Activated naive CD4-positive, alpha-beta T cell treated with anti-CD3 and anti-CD28 coated beads, Interleukin-2, amount 50 U/mL, for 24 hours (primary cell): ENCODE measurements at regions not wholly inside any gene's neighbourhood (a gene's known extent, or its start where the extent isn't known, plus 50 kb on each side); places are given as distances from the start of the nearest gene placed in this dataset.

Source experiments
- H3K27ac Mint-ChIP-seq: one replicate; pipeline ENCODE4 v1.8.0; 2021; ENCODE audit warnings: mild to moderate bottlenecking, mixed read lengths
- H3K27me3 Mint-ChIP-seq: one replicate; pipeline ENCODE4 v1.8.0; 2021; ENCODE audit warnings: mixed read lengths
- H3K36me3 Mint-ChIP-seq: one replicate; pipeline ENCODE4 v1.8.0; 2021; ENCODE audit warnings: mixed read lengths
- H3K4me1 Mint-ChIP-seq: one replicate; pipeline ENCODE4 v1.8.0; 2021; ENCODE audit warnings: mixed read lengths
- H3K4me3 Mint-ChIP-seq: one replicate; pipeline ENCODE4 v1.8.0; 2021; ENCODE audit warnings: mild to moderate bottlenecking, mixed read lengths
- H3K9me3 Mint-ChIP-seq: one replicate; pipeline ENCODE4 v1.8.0; 2021; ENCODE audit warnings: mixed read lengths

GRCh38 chr6:153843420-153843819 is 195.6 kb upstream of the OPRM1 start:
- Mint-ChIP-seq H3K27me3 (peaks cover 3% of the 10 kb centered on the region), H3K4me3 (no peak overlapping the region), H3K36me3 (no peaks in the 10 kb centered on the region), H3K4me1 (no peaks in the 10 kb centered on the region), H3K27ac (no peak overlapping the region), H3K9me3 (no peaks in the 10 kb centered on the region)

- H3K27ac Mint-ChIP-seq, result no peak overlapping the region
- no peaks in the 10 kb centered on the region for H3K36me3 Mint-ChIP-seq
- H3K4me1 Mint-ChIP-seq, result no peaks in the 10 kb centered on the region
- no peaks in the 10 kb centered on the region for H3K9me3 Mint-ChIP-seq
- H3K4me3 Mint-ChIP-seq, result no peak overlapping the region
- H3K27me3 Mint-ChIP-seq, result peaks cover 3% of the 10 kb centered on the region
Observed at GRCh38 chr6:153842491-153842890, 196.5 kb upstream of the OPRM1 start.

- H3K4me1 Mint-ChIP-seq, result no peaks in the 10 kb centered on the region
- H3K27ac Mint-ChIP-seq, result no peak overlapping the region
- H3K36me3 Mint-ChIP-seq, result no peaks in the 10 kb centered on the region
- H3K27me3 Mint-ChIP-seq, result no peaks in the 10 kb centered on the region
- no peaks in the 10 kb centered on the region for H3K9me3 Mint-ChIP-seq
- H3K4me3 Mint-ChIP-seq, result no peak overlapping the region
Observed at GRCh38 chr6:153840039-153840850, 198.8 kb upstream of the OPRM1 start.

GRCh38 chr6:153832543-153832942 is 206.5 kb upstream of the OPRM1 start:
- no peak overlapping the region for H3K27ac Mint-ChIP-seq
- no peaks in the 10 kb centered on the region for H3K4me1 Mint-ChIP-seq
- no peaks in the 10 kb centered on the region for H3K36me3 Mint-ChIP-seq
- no peaks in the 10 kb centered on the region for H3K27me3 Mint-ChIP-seq
- H3K9me3 Mint-ChIP-seq, result no peaks in the 10 kb centered on the region
- no peak overlapping the region for H3K4me3 Mint-ChIP-seq

- H3K27ac Mint-ChIP-seq, result no peak overlapping the region
- no peaks in the 10 kb centered on the region for H3K27me3 Mint-ChIP-seq
Observed at GRCh38 chr6:153831350-153832078, 207.5 kb upstream of the OPRM1 start.

GRCh38 chr6:153817173-153817572 is 221.9 kb upstream of the OPRM1 start:
- Mint-ChIP-seq H3K4me3 (no peak overlapping the region), H3K36me3 (no peaks in the 10 kb centered on the region), H3K9me3 (peaks cover 13% of the 10 kb centered on the region), H3K27me3 (no peaks in the 10 kb centered on the region), H3K4me1 (no peaks in the 10 kb centered on the region), H3K27ac (no peak overlapping the region)

More at GRCh38 chr6:153831350-153832078, 207.5 kb upstream of the OPRM1 start:
- H3K9me3 Mint-ChIP-seq, result no peaks in the 10 kb centered on the region
- no peaks in the 10 kb centered on the region for H3K36me3 Mint-ChIP-seq
- no peak overlapping the region for H3K4me3 Mint-ChIP-seq
- H3K4me1 Mint-ChIP-seq, result no peaks in the 10 kb centered on the region

GRCh38 chr6:153816366-153816765 is 222.7 kb upstream of the OPRM1 start:
- Mint-ChIP-seq H3K4me1 (no peaks in the 10 kb centered on the region), H3K27me3 (peaks cover under 1% of the 10 kb centered on the region), H3K4me3 (no peak overlapping the region), H3K36me3 (no peaks in the 10 kb centered on the region), H3K9me3 (peaks cover 16% of the 10 kb centered on the region), H3K27ac (no peak overlapping the region)

GRCh38 chr6:153814136-153814535 is 224.9 kb upstream of the OPRM1 start:
- no peak overlapping the region for H3K27ac Mint-ChIP-seq
- no peaks in the 10 kb centered on the region for H3K4me1 Mint-ChIP-seq
- no peaks in the 10 kb centered on the region for H3K36me3 Mint-ChIP-seq
- H3K27me3 Mint-ChIP-seq, result peaks cover 1% of the 10 kb centered on the region
- no peak overlapping the region for H3K4me3 Mint-ChIP-seq
- H3K9me3 Mint-ChIP-seq, result peaks cover 19% of the 10 kb centered on the region

GRCh38 chr6:153804755-153805330 is 234.2 kb upstream of the OPRM1 start:
- Mint-ChIP-seq H3K4me3 (no peak overlapping the region), H3K9me3 (no peaks in the 10 kb centered on the region), H3K27ac (no peak overlapping the region)

GRCh38 chr6:153801917-153802316 is 237.1 kb upstream of the OPRM1 start:
- Mint-ChIP-seq H3K27me3 (no peaks in the 10 kb centered on the region), H3K9me3 (no peaks in the 10 kb centered on the region), H3K36me3 (no peaks in the 10 kb centered on the region), H3K27ac (no peak overlapping the region), H3K4me3 (no peak overlapping the region), H3K4me1 (no peaks in the 10 kb centered on the region)

More at GRCh38 chr6:153804755-153805330, 234.2 kb upstream of the OPRM1 start:
- Mint-ChIP-seq H3K36me3 (no peaks in the 10 kb centered on the region), H3K4me1 (no peaks in the 10 kb centered on the region), H3K27me3 (no peaks in the 10 kb centered on the region)

GRCh38 chr6:153800580-153801188 is 238.4 kb upstream of the OPRM1 start:
- Mint-ChIP-seq H3K4me3 (no peak overlapping the region), H3K27ac (no peak overlapping the region), H3K27me3 (no peaks in the 10 kb centered on the region), H3K9me3 (no peaks in the 10 kb centered on the region), H3K4me1 (no peaks in the 10 kb centered on the region), H3K36me3 (no peaks in the 10 kb centered on the region)

- H3K4me1 Mint-ChIP-seq, result no peaks in the 10 kb centered on the region
- H3K27me3 Mint-ChIP-seq, result no peaks in the 10 kb centered on the region
- H3K9me3 Mint-ChIP-seq, result no peaks in the 10 kb centered on the region
Observed at GRCh38 chr6:153790876-153791473, 248.1 kb upstream of the OPRM1 start.

GRCh38 chr6:153790048-153790447 is 249.0 kb upstream of the OPRM1 start:
- H3K4me1 Mint-ChIP-seq, result no peaks in the 10 kb centered on the region

More at GRCh38 chr6:153790876-153791473, 248.1 kb upstream of the OPRM1 start:
- no peaks in the 10 kb centered on the region for H3K36me3 Mint-ChIP-seq
- no peak overlapping the region for H3K4me3 Mint-ChIP-seq
- no peak overlapping the region for H3K27ac Mint-ChIP-seq

GRCh38 chr6:153787341-153787606 is 251.8 kb upstream of the OPRM1 start:
- no peak overlapping the region for H3K27ac Mint-ChIP-seq
- H3K27me3 Mint-ChIP-seq, result no peaks in the 10 kb centered on the region
- H3K4me3 Mint-ChIP-seq, result no peak overlapping the region
- no peaks in the 10 kb centered on the region for H3K4me1 Mint-ChIP-seq
- H3K9me3 Mint-ChIP-seq, result no peaks in the 10 kb centered on the region
- no peaks in the 10 kb centered on the region for H3K36me3 Mint-ChIP-seq

More at GRCh38 chr6:153790048-153790447, 249.0 kb upstream of the OPRM1 start:
- Mint-ChIP-seq H3K27me3 (no peaks in the 10 kb centered on the region), H3K4me3 (no peak overlapping the region), H3K36me3 (no peaks in the 10 kb centered on the region), H3K9me3 (no peaks in the 10 kb centered on the region), H3K27ac (no peak overlapping the region)

- H3K4me1 Mint-ChIP-seq, result no peaks in the 10 kb centered on the region
- peaks cover 10% of the 10 kb centered on the region for H3K9me3 Mint-ChIP-seq
- H3K4me3 Mint-ChIP-seq, result no peak overlapping the region
- H3K36me3 Mint-ChIP-seq, result no peaks in the 10 kb centered on the region
- no peaks in the 10 kb centered on the region for H3K27me3 Mint-ChIP-seq
- no peak overlapping the region for H3K27ac Mint-ChIP-seq
Observed at GRCh38 chr6:153781306-153781705, 257.7 kb upstream of the OPRM1 start.
